ENCODE measurements at regions not wholly inside any gene's neighbourhood (a gene's known extent, or its start where the extent isn't known, plus 50 kb on each side); places are given as distances from the start of the nearest gene placed in this dataset.

DNA sequence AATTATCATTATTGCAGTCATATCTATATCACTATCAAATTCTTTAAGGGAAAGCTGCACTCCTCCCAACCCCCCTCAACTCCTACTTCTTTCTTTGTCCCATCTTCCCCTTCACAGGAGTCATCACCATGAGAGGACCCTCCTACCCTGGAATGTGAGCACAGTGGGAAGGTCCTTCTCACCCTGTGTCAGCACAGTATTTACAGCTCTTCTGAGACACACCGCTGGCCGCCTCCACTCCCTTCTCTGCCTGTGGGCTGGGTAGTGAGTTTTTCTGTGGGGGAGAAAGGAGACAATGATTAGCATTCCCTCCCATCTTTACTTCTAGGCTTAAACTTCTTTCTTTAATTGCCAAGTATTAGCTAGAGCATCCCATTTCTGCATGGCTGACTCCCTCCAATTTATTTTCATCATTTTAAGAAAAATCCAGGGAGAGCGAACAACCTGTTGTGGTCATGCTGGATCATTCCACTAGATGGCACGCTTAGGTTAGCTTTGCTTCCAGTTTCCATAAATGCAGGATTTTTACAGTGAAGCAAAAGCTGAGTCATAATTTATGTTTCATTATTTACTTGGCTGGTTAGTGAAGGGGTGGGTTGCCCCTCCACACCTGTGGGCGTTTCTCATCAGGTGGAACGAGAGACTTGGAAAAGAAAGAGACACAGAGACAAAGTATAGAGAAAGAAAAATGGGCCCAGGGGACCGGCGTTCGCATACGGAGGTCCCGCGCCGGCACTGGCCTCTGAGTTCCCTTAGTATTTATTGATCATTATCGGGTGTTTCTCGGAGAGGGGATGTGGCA is 188.5 kb downstream of the ALX1 start:
- TF ChIP-seq, protein P1, sequence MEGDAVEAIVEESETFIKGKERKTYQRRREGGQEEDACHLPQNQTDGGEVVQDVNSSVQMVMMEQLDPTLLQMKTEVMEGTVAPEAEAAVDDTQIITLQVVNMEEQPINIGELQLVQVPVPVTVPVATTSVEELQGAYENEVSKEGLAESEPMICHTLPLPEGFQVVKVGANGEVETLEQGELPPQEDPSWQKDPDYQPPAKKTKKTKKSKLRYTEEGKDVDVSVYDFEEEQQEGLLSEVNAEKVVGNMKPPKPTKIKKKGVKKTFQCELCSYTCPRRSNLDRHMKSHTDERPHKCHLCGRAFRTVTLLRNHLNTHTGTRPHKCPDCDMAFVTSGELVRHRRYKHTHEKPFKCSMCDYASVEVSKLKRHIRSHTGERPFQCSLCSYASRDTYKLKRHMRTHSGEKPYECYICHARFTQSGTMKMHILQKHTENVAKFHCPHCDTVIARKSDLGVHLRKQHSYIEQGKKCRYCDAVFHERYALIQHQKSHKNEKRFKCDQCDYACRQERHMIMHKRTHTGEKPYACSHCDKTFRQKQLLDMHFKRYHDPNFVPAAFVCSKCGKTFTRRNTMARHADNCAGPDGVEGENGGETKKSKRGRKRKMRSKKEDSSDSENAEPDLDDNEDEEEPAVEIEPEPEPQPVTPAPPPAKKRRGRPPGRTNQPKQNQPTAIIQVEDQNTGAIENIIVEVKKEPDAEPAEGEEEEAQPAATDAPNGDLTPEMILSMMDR (IDR thresholded peaks at IDR 0.05): peak in 4 of 6 experiments; percentile 57 to 88 (median 82)
- no peak for TF ChIP-seq POLR2A (IDR thresholded peaks at IDR 0.05)

Measured in Peyer's patch (tissue), 4 donors.